ENCODE measurements at regions not wholly inside any gene's neighbourhood (a gene's known extent, or its start where the extent isn't known, plus 50 kb on each side); places are given as distances from the start of the nearest gene placed in this dataset.
"Not testable (repeated sequence)": the region's sequence is repeated elsewhere in the genome, so short reads cannot be mapped to it uniquely, and the experiment has no call there.

- not testable (repeated sequence) for TF ChIP-seq CTCF (conservative IDR thresholded peaks at IDR 0.05; ENCODE audit: low read depth, low read length); EZH2 (IDR thresholded peaks at IDR 0.05; ENCODE audit: borderline replicate concordance, low read depth, low read length, poor library complexity, severe bottlenecking)
Measured at GRCh38 chr7:76926416-76926815, 105.7 kb downstream of the SPDYE17 start.
